H1 (cell line): ENCODE measurements at regions not wholly inside any gene's neighbourhood (a gene's known extent, or its start where the extent isn't known, plus 50 kb on each side); places are given as distances from the start of the nearest gene placed in this dataset.

Experiments used
- CTCF ChIA-PET: fragments of 300-600 bp; sonication (Branson Sonifier 250); formaldehyde crosslinking; loops from one replicate; lab custom pipeline; 2021; ENCODE audit not compliant: partially characterized antibody; lab: Charles Lee
- POLR2A ChIA-PET: fragments of 300-600 bp; sonication (Branson Sonifier 250); formaldehyde crosslinking; loops from one replicate; lab custom pipeline; 2021; ENCODE audit warnings: inconsistent platforms; ENCODE audit not compliant: partially characterized antibody; lab: Charles Lee
- DNase-seq, 2 experiments: peaks; one replicate each; pipeline versions ENCODE4 v3.0.0 to v3.0.0-alpha.2; 2010 to 2022; ENCODE audit warnings: low spot score in 2 of 2, low read depth in 1 of 2, mixed read lengths in 1 of 2
- FAIRE-seq: peaks from 2 replicates; lab custom pipeline; 2011; peaks lifted over from hg19 to GRCh38; lab: Jason Lieb, UNC
- H2AFZ ChIP-seq: 2 replicates; pipeline ENCODE4 v1.8.1; 2012; ENCODE audit warnings: low read length, inconsistent platforms
- H2AK5ac ChIP-seq: 2 replicates; pipeline ENCODE4 v1.6.1; 2013; ENCODE audit warnings: low read depth, low read length
- H2BK120ac ChIP-seq: replicated peaks from 2 replicates; pipeline ENCODE3; 2013; ENCODE audit warnings: low read depth, low read length, inconsistent platforms
- H2BK12ac ChIP-seq: 2 replicates; pipeline ENCODE4 v1.6.1; 2013; ENCODE audit warnings: low read depth, low read length
- H2BK15ac ChIP-seq: 2 replicates; pipeline ENCODE4 v1.6.1; 2013; ENCODE audit warnings: low read length
- H2BK20ac ChIP-seq: 2 replicates; pipeline ENCODE4 v1.6.1; 2013; ENCODE audit warnings: low read length
- H2BK5ac ChIP-seq: 2 replicates; pipeline ENCODE4 v1.6.1; 2013; ENCODE audit warnings: low read depth, low read length
- H3K14ac ChIP-seq: 2 replicates; pipeline ENCODE4 v1.6.1; 2013; ENCODE audit warnings: inconsistent platforms; ENCODE audit not compliant: insufficient read length
- H3K18ac ChIP-seq: 2 replicates; pipeline ENCODE4 v1.6.1; 2013; ENCODE audit warnings: low read length; ENCODE audit errors: extremely low read depth
- H3K23ac ChIP-seq: 2 replicates; pipeline ENCODE4 v1.6.1; 2013; ENCODE audit warnings: inconsistent platforms; ENCODE audit not compliant: insufficient read length
- H3K23me2 ChIP-seq: 2 replicates; pipeline ENCODE4 v1.6.1; 2013; ENCODE audit warnings: low read depth, low read length
- H3K27ac ChIP-seq: 2 replicates; pipeline ENCODE4 v1.6.1; 2011; ENCODE audit warnings: low read depth, low read length, inconsistent platforms
- H3K27me3 ChIP-seq, 4 experiments: replicated peaks in 1 of 4; 1 replicate in 1 of 4; 2 replicates in 3 of 4; pipeline versions ENCODE4 v1.6.1 to v1.8.1; 2011 to 2013; ENCODE audit warnings: low read length in 3 of 4, mild to moderate bottlenecking in 3 of 4, inconsistent platforms in 2 of 4, mixed read lengths in 2 of 4, moderate library complexity in 1 of 4; ENCODE audit not compliant: control insufficient read depth in 3 of 4, insufficient read depth in 3 of 4; ENCODE audit errors: extremely low read depth in 1 of 4
- H3K36me3 ChIP-seq, 4 experiments: 2 replicates each; pipeline versions ENCODE4 v1.6.1 to v1.8.1; 2011 to 2013; ENCODE audit warnings: mild to moderate bottlenecking in 4 of 4, low read length in 3 of 4, moderate library complexity in 2 of 4, control low read depth in 1 of 4, inconsistent platforms in 1 of 4; ENCODE audit not compliant: insufficient read depth in 4 of 4, control insufficient read depth in 2 of 4
- H3K4ac ChIP-seq: replicated peaks from 2 replicates; pipeline ENCODE3; 2013; ENCODE audit warnings: low read length, low read depth, mixed read lengths, inconsistent platforms; ENCODE audit not compliant: insufficient read length
- H3K4me1 ChIP-seq, 4 experiments: replicated peaks in 1 of 4; 1 replicate in 1 of 4; 2 replicates in 3 of 4; pipeline versions ENCODE4 v1.6.1 to v1.8.1; 2011 to 2013; ENCODE audit warnings: low read length in 3 of 4, inconsistent platforms in 2 of 4, mixed read lengths in 1 of 4; ENCODE audit not compliant: insufficient read depth in 4 of 4, control insufficient read depth in 3 of 4
- H3K4me2 ChIP-seq, 2 experiments: 2 replicates each; pipeline versions ENCODE4 v1.6.1 to v1.8.1; 2011 to 2013; ENCODE audit warnings: low read depth in 2 of 2, low read length in 2 of 2, control low read depth in 1 of 2, inconsistent platforms in 1 of 2, mild to moderate bottlenecking in 1 of 2; ENCODE audit not compliant: insufficient read depth in 1 of 2
- H3K4me3 ChIP-seq, 4 experiments: fragments of 200-600, 300-600 bp in 1 of 4; sonication (generic), shearing (Covaris generic), sonication (Bioruptor Twin) in 1 of 4; 2 replicates each; pipeline versions ENCODE4 v1.5.1 to v1.8.1; 2011 to 2016; ENCODE audit warnings: low read length in 4 of 4, low read depth in 3 of 4, control low read depth in 2 of 4, inconsistent platforms in 2 of 4, mild to moderate bottlenecking in 2 of 4, mixed read lengths in 1 of 4, moderate library complexity in 1 of 4; ENCODE audit not compliant: insufficient read depth in 2 of 4; ENCODE audit errors: extremely low read depth in 1 of 4
- H3K56ac ChIP-seq: replicated peaks from 2 replicates; pipeline ENCODE3; 2013; ENCODE audit warnings: low read depth, mild to moderate bottlenecking, mixed read lengths, low read length, inconsistent platforms; ENCODE audit not compliant: insufficient read length
- H3K79me1 ChIP-seq: 2 replicates; pipeline ENCODE4 v1.6.1; 2013; ENCODE audit warnings: low read depth, low read length, control low read depth
- H3K79me2 ChIP-seq, 2 experiments: 2 replicates each; pipeline versions ENCODE4 v1.6.1 to v1.8.1; 2012 to 2013; ENCODE audit warnings: low read length in 2 of 2, mild to moderate bottlenecking in 2 of 2, inconsistent platforms in 1 of 2; ENCODE audit not compliant: insufficient read depth in 2 of 2, control insufficient read depth in 1 of 2
- H3K9ac ChIP-seq, 4 experiments: replicated peaks in 1 of 4; 1 replicate in 1 of 4; 2 replicates in 3 of 4; pipeline versions ENCODE4 v1.6.1 to v1.8.1; 2011 to 2013; ENCODE audit warnings: low read depth in 3 of 4, low read length in 3 of 4, control low read depth in 2 of 4, mild to moderate bottlenecking in 2 of 4, moderate library complexity in 2 of 4, inconsistent platforms in 1 of 4; ENCODE audit errors: extremely low read depth in 1 of 4
- H3K9me3 ChIP-seq, 2 experiments: 2 replicates each; pipeline versions ENCODE4 v1.6.1 to v1.8.1; 2012 to 2013; ENCODE audit warnings: mild to moderate bottlenecking in 2 of 2, moderate library complexity in 2 of 2, control low read depth in 1 of 2, inconsistent platforms in 1 of 2, low read depth in 1 of 2, low read length in 1 of 2, mixed read lengths in 1 of 2; ENCODE audit not compliant: insufficient read depth in 2 of 2
- H4K20me1 ChIP-seq, 2 experiments: replicated peaks in 1 of 2; 2 replicates each; pipeline versions ENCODE3 to v1.8.1; 2011 to 2013; ENCODE audit warnings: inconsistent platforms in 2 of 2, low read length in 2 of 2, mild to moderate bottlenecking in 1 of 2; ENCODE audit not compliant: insufficient read depth in 2 of 2, control insufficient read depth in 1 of 2
- H4K5ac ChIP-seq: 2 replicates; pipeline ENCODE4 v1.6.1; 2013; ENCODE audit warnings: low read length, low read depth, mixed read lengths, inconsistent platforms; ENCODE audit not compliant: insufficient read length
- H4K8ac ChIP-seq: 2 replicates; pipeline ENCODE4 v1.8.0; 2013; ENCODE audit warnings: mild to moderate bottlenecking, moderate library complexity, low read length, inconsistent platforms; ENCODE audit not compliant: insufficient read depth; ENCODE audit errors: extremely low read depth
- H4K91ac ChIP-seq: replicated peaks from 2 replicates; pipeline ENCODE3; 2013; ENCODE audit warnings: low read length, mixed read lengths, inconsistent platforms; ENCODE audit not compliant: insufficient read length
- ATF3 ChIP-seq: IDR thresholded peaks from 2 replicates; pipeline ENCODE4 v1.6.1; 2011; ENCODE audit warnings: low read depth, mild to moderate bottlenecking, low read length; ENCODE audit not compliant: insufficient read depth
- BACH1 ChIP-seq: IDR thresholded peaks from 2 replicates; pipeline ENCODE4 v1.6.1; 2012; ENCODE audit warnings: low read length, improper control_type of control experiment
- BRCA1 ChIP-seq: IDR thresholded peaks from 2 replicates; pipeline ENCODE4 v1.6.1; 2012; ENCODE audit warnings: low read depth, low read length, improper control_type of control experiment
- CHD2 ChIP-seq: IDR thresholded peaks from 2 replicates; pipeline ENCODE4 v1.6.1; 2012; ENCODE audit warnings: low read length, improper control_type of control experiment
- EP300 ChIP-seq, 2 experiments: IDR thresholded peaks; 1 replicate in 1 of 2; 2 replicates in 1 of 2; pipeline ENCODE4 v1.6.1; 2011 to 2012; ENCODE audit warnings: low read depth in 2 of 2, low read length in 2 of 2, mild to moderate bottlenecking in 2 of 2, borderline replicate concordance in 1 of 2, inconsistent platforms in 1 of 2, moderate library complexity in 1 of 2
- KDM4A ChIP-seq: IDR thresholded peaks from one replicate; pipeline ENCODE4 v1.7.1; 2012; ENCODE audit warnings: low read depth, mild to moderate bottlenecking, moderate library complexity, low read length, inconsistent platforms; ENCODE audit not compliant: severe bottlenecking
- POU5F1 ChIP-seq: IDR thresholded peaks from 2 replicates; pipeline ENCODE4 v1.6.1; 2011; ENCODE audit warnings: low read depth, mild to moderate bottlenecking, low read length, moderate library complexity
- RFX5 ChIP-seq: IDR thresholded peaks from 2 replicates; pipeline ENCODE4 v1.6.1; 2011; ENCODE audit warnings: low read depth, low read length, improper control_type of control experiment, borderline replicate concordance
- RXRA ChIP-seq: IDR thresholded peaks from 2 replicates; pipeline ENCODE4 v1.6.1; 2011; ENCODE audit warnings: low read depth, mild to moderate bottlenecking, low read length, moderate library complexity; ENCODE audit not compliant: insufficient read depth
- SP1 ChIP-seq: IDR thresholded peaks from 2 replicates; pipeline ENCODE4 v1.6.1; 2011; ENCODE audit warnings: low read depth, low read length
- TAF1 ChIP-seq: IDR thresholded peaks from 2 replicates; pipeline ENCODE4 v1.6.1; 2011; ENCODE audit warnings: mild to moderate bottlenecking, low read depth, low read length
- TEAD4 ChIP-seq: IDR thresholded peaks from 2 replicates; pipeline ENCODE4 v1.6.1; 2012; ENCODE audit warnings: low read depth, low read length, inconsistent platforms, mixed read lengths
- TF ChIP-seq, protein P1 (sequence below): IDR thresholded peaks from 2 replicates; pipeline ENCODE4 v1.6.1; 2012; ENCODE audit warnings: inconsistent platforms

DNA sequence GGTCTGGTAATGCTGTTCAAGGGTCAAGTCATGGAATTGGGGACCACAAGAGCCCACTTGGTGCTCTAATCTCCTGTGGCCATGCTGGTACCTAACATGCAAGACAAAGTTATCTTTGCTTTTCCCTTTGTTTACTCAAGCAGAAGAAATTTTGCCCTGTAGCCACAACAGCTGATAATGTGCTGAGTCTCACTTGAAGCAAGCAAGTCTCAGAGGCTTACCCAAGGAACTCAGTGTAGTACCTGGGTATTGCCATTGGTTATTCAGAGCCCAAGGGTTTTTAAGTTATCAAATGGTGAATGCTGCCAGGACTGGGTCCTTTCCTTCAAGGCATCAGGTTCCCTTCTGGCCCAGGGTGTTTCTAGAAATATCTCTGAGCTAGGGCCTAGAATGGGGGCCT, 198.9 kb upstream of the RNPC3 start:
- POLR2A ChIA-PET = no interaction called here
- Histone ChIP-seq H3K4me2 (no peak overlapping the region), H3K79me2 (no peaks in the 10 kb centered on the region)
- TF ChIP-seq CHD2 (no peak), SP1 (no peak), TAF1 (no peak), RXRA (no peak), BACH1 (no peak), EP300 (IDR thresholded peaks at IDR 0.05; ENCODE audit: borderline replicate concordance in 1 of 2, low read depth in 2 of 2, low read length in 2 of 2) (no peak), RFX5 (no peak), TEAD4 (no peak), ATF3 (no peak), BRCA1 (no peak), KDM4A (no peak), POU5F1 (no peak)
- TF ChIP-seq, protein P1, sequence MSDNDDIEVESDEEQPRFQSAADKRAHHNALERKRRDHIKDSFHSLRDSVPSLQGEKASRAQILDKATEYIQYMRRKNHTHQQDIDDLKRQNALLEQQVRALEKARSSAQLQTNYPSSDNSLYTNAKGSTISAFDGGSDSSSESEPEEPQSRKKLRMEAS = no peak

More for the DNA sequence above, 198.9 kb upstream of the RNPC3 start:
- Histone ChIP-seq H2BK15ac (no peak overlapping the region), H2BK5ac (no peak overlapping the region), H3K9me3 (no peaks in the 10 kb centered on the region), H3K18ac (no peak overlapping the region), H3K9ac (no peak overlapping the region), H3K23me2 (no peaks in the 10 kb centered on the region), H4K20me1 (no peaks in the 10 kb centered on the region), H2AK5ac (no peak overlapping the region), H3K56ac (no peak overlapping the region), H2BK12ac (no peak overlapping the region), H2BK120ac (no peak overlapping the region), H3K14ac (no peak overlapping the region), H4K5ac (no peak overlapping the region), H3K27me3 (peaks cover 0 to 1% (median 0%) of the 10 kb centered on the region in 4 experiments; a peak in 1 of 7 replicates), H2BK20ac (no peak overlapping the region), H3K4me1 (no peaks in the 10 kb centered on the region), H3K36me3 (no peaks in the 10 kb centered on the region), H2AFZ (no peak overlapping the region), H4K91ac (no peak overlapping the region), H3K79me1 (no peaks in the 10 kb centered on the region), H3K27ac (no peak overlapping the region), H3K4me3 (no peak overlapping the region), H3K23ac (no peak overlapping the region), H3K4ac (no peak overlapping the region), H4K8ac (no peak overlapping the region)
- CTCF ChIA-PET = no interaction called here
- no peak for FAIRE-seq
- no peak for DNase-seq
